Liver (tissue), 7 donors: ENCODE measurements at regions not wholly inside any gene's neighbourhood (a gene's known extent, or its start where the extent isn't known, plus 50 kb on each side); places are given as distances from the start of the nearest gene placed in this dataset.

Source experiments
- DNase-seq: peaks from one replicate; pipeline ENCODE4 v3.0.0-alpha.2; 2017; ENCODE audit warnings: low spot score
- H3K27ac ChIP-seq, 2 donors: one replicate each; pipeline ENCODE4 v1.7.0; 2013; ENCODE audit warnings: inconsistent platforms in 2 of 2, low read length in 2 of 2, control low read depth in 1 of 2, low read depth in 1 of 2, mild to moderate bottlenecking in 1 of 2
- H3K27me3 ChIP-seq, 4 donors: one replicate each; pipeline versions ENCODE4 v1.6.1 to v1.7.0; 2013; ENCODE audit warnings: low read length in 3 of 4, inconsistent platforms in 1 of 4, mild to moderate bottlenecking in 1 of 4, moderate library complexity in 1 of 4; ENCODE audit not compliant: control insufficient read depth in 4 of 4, insufficient read depth in 4 of 4
- H3K36me3 ChIP-seq, 4 donors: one replicate each; pipeline versions ENCODE4 v1.6.1 to v1.7.0; 2013; ENCODE audit warnings: low read length in 3 of 4, mild to moderate bottlenecking in 3 of 4, low read depth in 1 of 4, moderate library complexity in 1 of 4; ENCODE audit not compliant: control insufficient read depth in 4 of 4, insufficient read depth in 3 of 4
- H3K4me1 ChIP-seq, 4 donors: one replicate each; pipeline versions ENCODE4 v1.6.1 to v1.7.0; 2013; ENCODE audit warnings: low read length in 3 of 4, mild to moderate bottlenecking in 3 of 4, moderate library complexity in 1 of 4; ENCODE audit not compliant: control insufficient read depth in 4 of 4, insufficient read depth in 4 of 4
- H3K4me3 ChIP-seq, 3 donors: one replicate each; pipeline versions ENCODE4 v1.6.1 to v1.7.0; 2013; ENCODE audit warnings: low read length in 3 of 3, control low read depth in 1 of 3, low read depth in 1 of 3, mild to moderate bottlenecking in 1 of 3
- H3K9ac ChIP-seq, 2 donors: one replicate each; pipeline ENCODE4 v1.7.0; 2013; ENCODE audit warnings: low read length in 2 of 2, mild to moderate bottlenecking in 2 of 2, moderate library complexity in 2 of 2, control low read depth in 1 of 2, low read depth in 1 of 2
- H3K9me3 ChIP-seq, 4 donors: one replicate each; pipeline versions ENCODE4 v1.6.1 to v1.7.0; 2013; ENCODE audit warnings: low read length in 3 of 4; ENCODE audit not compliant: control insufficient read depth in 4 of 4
- EGR1 ChIP-seq, 2 donors: IDR thresholded peaks; 2 replicates each; pipeline ENCODE4 v1.6.1; 2016 to 2018; ENCODE audit warnings: antibody characterized with exemption in 2 of 2, low read depth in 2 of 2
- FOXA1 ChIP-seq: IDR thresholded peaks from 2 replicates; pipeline ENCODE4 v1.6.1; 2016; ENCODE audit warnings: antibody characterized with exemption
- FOXA2 ChIP-seq: IDR thresholded peaks from 2 replicates; pipeline ENCODE4 v1.6.1; 2016; ENCODE audit warnings: antibody characterized with exemption
- GABPA ChIP-seq, 2 donors: IDR thresholded peaks in 1 of 2; conservative IDR thresholded peaks in 1 of 2; 2 replicates each; pipeline ENCODE4 v1.6.1; 2016; ENCODE audit warnings: antibody characterized with exemption in 2 of 2, mild to moderate bottlenecking in 1 of 2, moderate library complexity in 1 of 2
- HNF4A ChIP-seq, 2 donors: conservative IDR thresholded peaks; 2 replicates each; pipeline ENCODE4 v1.6.1; 2016; ENCODE audit warnings: antibody characterized with exemption in 2 of 2, mild to moderate bottlenecking in 2 of 2
- HNF4G ChIP-seq: IDR thresholded peaks from 2 replicates; pipeline ENCODE4 v1.6.1; 2016; ENCODE audit warnings: antibody characterized with exemption
- JUND ChIP-seq, 2 donors: IDR thresholded peaks; 2 replicates each; pipeline ENCODE4 v1.6.1; 2016; ENCODE audit warnings: antibody characterized with exemption in 2 of 2
- MAX ChIP-seq: IDR thresholded peaks from 2 replicates; pipeline ENCODE4 v1.6.1; 2016; ENCODE audit warnings: antibody characterized with exemption
- RAD21 ChIP-seq, 2 donors: IDR thresholded peaks; 2 replicates each; pipeline ENCODE4 v1.6.1; 2016; ENCODE audit warnings: antibody characterized with exemption in 2 of 2, mild to moderate bottlenecking in 2 of 2
- REST ChIP-seq: IDR thresholded peaks from 2 replicates; pipeline ENCODE4 v1.6.1; 2016; ENCODE audit warnings: antibody characterized with exemption, mild to moderate bottlenecking
- RXRA ChIP-seq, 2 donors: IDR thresholded peaks; 2 replicates each; pipeline ENCODE4 v1.6.1; 2017 to 2018; ENCODE audit warnings: antibody characterized with exemption in 2 of 2, mild to moderate bottlenecking in 1 of 2
- SP1 ChIP-seq: IDR thresholded peaks from 2 replicates; pipeline ENCODE4 v1.6.1; 2018; ENCODE audit warnings: antibody characterized with exemption, mild to moderate bottlenecking
- TAF1 ChIP-seq: conservative IDR thresholded peaks from 2 replicates; pipeline ENCODE4 v1.6.1; 2016; ENCODE audit warnings: antibody characterized with exemption, mild to moderate bottlenecking
- YY1 ChIP-seq: IDR thresholded peaks from 2 replicates; pipeline ENCODE4 v1.6.1; 2016; ENCODE audit warnings: antibody characterized with exemption, mild to moderate bottlenecking
- ZBTB33 ChIP-seq: IDR thresholded peaks from 2 replicates; pipeline ENCODE4 v1.6.1; 2016; ENCODE audit warnings: antibody characterized with exemption
- WGBS: extraction: QIAGEN DNeasy Blood & Tissue Kit; methylation state at CpG from one replicate; pipeline ENCODE4 v1.1.7; 2013; 5-methylcytosine and 5-hydroxymethylcytosine counted together
- donor health status: healthy.
- donor health status: healthy.
- donor health status: healthy.
- donor health status: healthy.

- TF ChIP-seq HNF4G (no peak), SP1 (peak; percentile 24), RAD21 (IDR thresholded peaks at IDR 0.05) (peak in 1 of 2 donors; percentile 36), MAX (no peak)
- Histone ChIP-seq H3K4me1 (peaks cover 4 to 43% (median 21%) of the 10 kb centered on the region in 4 donors), H3K9ac (no peak overlapping the region), H3K36me3 (no peaks in the 10 kb centered on the region), H3K9me3 (no peaks in the 10 kb centered on the region), H3K27me3 (no peaks in the 10 kb centered on the region), H3K27ac (peak overlapping the region; percentile 77 to 89), H3K4me3 (no peak overlapping the region)
- DNase-seq, result no peak
- WGBS, result 63% methylated on average over 4 of the region's 4 CpGs
Observed at GRCh38 chr6:134519465-134519864, 201.6 kb upstream of the SGK1 start.

- no peak for TF ChIP-seq FOXA1
- TF ChIP-seq EGR1 (IDR thresholded peaks at IDR 0.05; ENCODE audit: low read depth in 2 of 2), result no peak
- no peak for TF ChIP-seq ZBTB33
- no peak for TF ChIP-seq HNF4G
- no peak for TF ChIP-seq RAD21 (IDR thresholded peaks at IDR 0.05)
- no peak for TF ChIP-seq TAF1
- TF ChIP-seq REST, result no peak
- TF ChIP-seq GABPA (IDR thresholded peaks at IDR 0.05 in 1 of 2, conservative IDR thresholded peaks at IDR 0.05 in 1 of 2), result no peak
- no peak for TF ChIP-seq RXRA (IDR thresholded peaks at IDR 0.05)
- TF ChIP-seq FOXA2, result no peak
- TF ChIP-seq YY1, result no peak
- TF ChIP-seq JUND (IDR thresholded peaks at IDR 0.05), result no peak
- TF ChIP-seq HNF4A (conservative IDR thresholded peaks at IDR 0.05), result no peak
- no peaks in the 10 kb centered on the region for H3K9me3 ChIP-seq
- no peaks in the 10 kb centered on the region for H3K36me3 ChIP-seq
- no peaks in the 10 kb centered on the region for H3K27me3 ChIP-seq
- no peak for DNase-seq
- peak overlapping the region; percentile 70 to 72 for H3K27ac ChIP-seq
- no peak overlapping the region for H3K9ac ChIP-seq
- H3K4me1 ChIP-seq, result peaks cover 4 to 30% (median 16%) of the 10 kb centered on the region in 4 donors
- H3K4me3 ChIP-seq, result no peak overlapping the region
- WGBS, result 70% methylated on average over 5 of the region's 5 CpGs
Observed at GRCh38 chr6:134517868-134518267, 200.0 kb upstream of the SGK1 start.
